Calu3 (cell line): ENCODE measurements at regions not wholly inside any gene's neighbourhood (a gene's known extent, or its start where the extent isn't known, plus 50 kb on each side); places are given as distances from the start of the nearest gene placed in this dataset.

Experiments used
- BruUV-seq: library from RNA; stranded (reverse); fragments of 400-500 nt; replicated peaks from 2 replicates; lab custom pipeline; 2021; lab: Mats Ljungman, UMichigan
- CTCF ChIA-PET: fragments of 300-600 bp; sonication (Branson Sonifier 250); formaldehyde crosslinking; loops from one replicate; lab custom pipeline; 2022; ENCODE audit warnings: antibody characterized with exemption; lab: Charles Lee
- DNase-seq: peaks from one replicate; pipeline ENCODE4 v3.0.0; 2022
- H3K27ac Mint-ChIP-seq: one replicate; pipeline ENCODE4 v1.8.0; 2022; ENCODE audit warnings: mixed read lengths; ENCODE audit not compliant: unreplicated experiment
- H3K27me3 Mint-ChIP-seq: one replicate; pipeline ENCODE4 v1.8.0; 2022; ENCODE audit warnings: mixed read lengths; ENCODE audit not compliant: unreplicated experiment
- H3K36me3 Mint-ChIP-seq: one replicate; pipeline ENCODE4 v1.8.0; 2022; ENCODE audit warnings: mild to moderate bottlenecking, moderate library complexity, mixed read lengths; ENCODE audit not compliant: insufficient read depth, unreplicated experiment
- H3K4me1 Mint-ChIP-seq: one replicate; pipeline ENCODE4 v1.8.0; 2022; ENCODE audit warnings: mild to moderate bottlenecking, low read depth, mixed read lengths; ENCODE audit not compliant: unreplicated experiment
- H3K4me3 Mint-ChIP-seq: one replicate; pipeline ENCODE4 v1.8.0; 2022; ENCODE audit warnings: mild to moderate bottlenecking, low read depth, moderate library complexity, mixed read lengths; ENCODE audit not compliant: unreplicated experiment
- H3K9me3 Mint-ChIP-seq: one replicate; pipeline ENCODE4 v1.8.0; 2022; ENCODE audit warnings: low read depth, mixed read lengths; ENCODE audit not compliant: unreplicated experiment
- CTCF ChIP-seq: fragments of 200-600 bp; IDR thresholded peaks from one replicate; pipeline ENCODE4 v1.8.0; 2022; ENCODE audit warnings: antibody characterized with exemption; ENCODE audit not compliant: unreplicated experiment
- intact Hi-C: fragments of 100-400 bp; cut with micrococcal nuclease; formaldehyde crosslinking; loops from one replicate; pipeline ENCODE4 v1.10.0; 2022; ENCODE audit not compliant: unreplicated experiment

- Mint-ChIP-seq H3K9me3 (no peaks in the 10 kb centered on the region), H3K4me1 (peaks cover 7% of the 10 kb centered on the region), H3K27me3 (no peaks in the 10 kb centered on the region), H3K4me3 (no peak overlapping the region), H3K27ac (no peak overlapping the region), H3K36me3 (no peaks in the 10 kb centered on the region)
- no peak for TF ChIP-seq CTCF
- no TSS peak for BruUV-seq
- DNase-seq, result no peak
- CTCF ChIA-PET, result no interaction called here
- intact Hi-C loops, result no loop called here
These were observed 458.9 kb downstream of the PRR16 start for GRCh38 chr5:120923026-120923425.

DNA sequence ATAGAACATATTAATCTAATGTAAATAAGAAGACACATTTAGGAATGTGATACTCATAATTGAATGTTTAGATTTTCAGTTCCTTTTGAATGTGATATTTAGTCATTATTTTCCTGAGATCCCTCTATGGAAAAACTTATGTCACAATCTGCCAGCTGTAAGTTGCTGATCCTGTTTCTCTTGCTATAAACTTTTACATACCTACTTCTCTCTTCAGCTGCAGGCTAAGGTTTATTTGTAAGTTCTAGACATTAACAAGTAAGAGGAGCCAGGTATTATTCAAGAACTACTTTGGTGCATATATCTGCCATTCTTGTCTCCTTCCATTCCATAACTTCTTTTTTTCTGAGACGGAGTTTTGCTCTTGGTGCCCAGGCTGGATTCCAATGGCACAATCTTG, 462.4 kb downstream of the PRR16 start:
- CTCF ChIA-PET, result no interaction called here
- H3K9me3 Mint-ChIP-seq, result no peaks in the 10 kb centered on the region
- peaks cover 8% of the 10 kb centered on the region for H3K4me1 Mint-ChIP-seq
- no peak for DNase-seq
- no peaks in the 10 kb centered on the region for H3K27me3 Mint-ChIP-seq
- H3K36me3 Mint-ChIP-seq, result no peaks in the 10 kb centered on the region
- intact Hi-C loops, result no loop called here
- no peak for TF ChIP-seq CTCF
- no peak overlapping the region for H3K4me3 Mint-ChIP-seq
- no TSS peak for BruUV-seq
- no peak overlapping the region for H3K27ac Mint-ChIP-seq

GRCh38 chr5:120927950-120928530, 463.9 kb downstream of the PRR16 start:
- no TSS peak for BruUV-seq
- Mint-ChIP-seq H3K27me3 (no peaks in the 10 kb centered on the region), H3K9me3 (no peaks in the 10 kb centered on the region), H3K36me3 (no peaks in the 10 kb centered on the region), H3K4me1 (peaks cover 8% of the 10 kb centered on the region), H3K27ac (no peak overlapping the region), H3K4me3 (no peak overlapping the region)
- no peak for TF ChIP-seq CTCF
- CTCF ChIA-PET, result no interaction called here
- intact Hi-C loops, result no loop called here
- no peak for DNase-seq

- intact Hi-C loops, result no loop called here
- no peak for TF ChIP-seq CTCF
These were observed 468.4 kb downstream of the PRR16 start for GRCh38 chr5:120932480-120932879.

More at GRCh38 chr5:120932480-120932879, 468.4 kb downstream of the PRR16 start:
- peaks cover 6% of the 10 kb centered on the region for H3K4me1 Mint-ChIP-seq
- H3K4me3 Mint-ChIP-seq, result no peak overlapping the region
- no peaks in the 10 kb centered on the region for H3K9me3 Mint-ChIP-seq
- H3K27ac Mint-ChIP-seq, result no peak overlapping the region
- no peak for DNase-seq
- CTCF ChIA-PET, result no interaction called here
- no TSS peak for BruUV-seq
- no peaks in the 10 kb centered on the region for H3K36me3 Mint-ChIP-seq
- no peaks in the 10 kb centered on the region for H3K27me3 Mint-ChIP-seq
